Osteoblast (primary cell): ENCODE measurements at regions not wholly inside any gene's neighbourhood (a gene's known extent, or its start where the extent isn't known, plus 50 kb on each side); places are given as distances from the start of the nearest gene placed in this dataset.
A peak's percentile ranks its signal among the peaks of the same experiment; 100 is the strongest.

Source experiments
- DNase-seq: peaks from one replicate; pipeline ENCODE4 v3.0.0; 2011; ENCODE audit warnings: low spot score, mixed read lengths; ENCODE audit not compliant: insufficient read length; ENCODE audit errors: missing footprints
- H2AFZ ChIP-seq: 2 replicates; pipeline ENCODE4 v1.6.0; 2011; ENCODE audit warnings: mild to moderate bottlenecking, low read length
- H3K27ac ChIP-seq: 2 replicates; pipeline ENCODE4 v1.5.1; 2011; ENCODE audit warnings: mild to moderate bottlenecking, low read depth, low read length, moderate library complexity
- H3K27me3 ChIP-seq: 2 replicates; pipeline ENCODE4 v1.6.0; 2012; ENCODE audit warnings: mild to moderate bottlenecking, control low read depth, inconsistent platforms, low read length, moderate library complexity; ENCODE audit not compliant: insufficient read depth
- H3K36me3 ChIP-seq: 2 replicates; pipeline ENCODE4 v1.5.1; 2011; ENCODE audit warnings: mild to moderate bottlenecking, low read length, control low read depth, moderate library complexity; ENCODE audit not compliant: insufficient read depth
- H3K4me1 ChIP-seq: 2 replicates; pipeline ENCODE4 v1.5.1; 2011; ENCODE audit warnings: mild to moderate bottlenecking, low read length, control low read depth, moderate library complexity; ENCODE audit not compliant: insufficient read depth
- H3K4me2 ChIP-seq: 2 replicates; pipeline ENCODE4 v1.6.0; 2011; ENCODE audit warnings: mild to moderate bottlenecking, low read length; ENCODE audit not compliant: insufficient read depth
- H3K4me3 ChIP-seq: fragments of 200-600 bp; sonication (generic); 3 replicates; pipeline ENCODE4 v1.5.1; 2012; ENCODE audit warnings: mild to moderate bottlenecking, low read length, inconsistent platforms; ENCODE audit not compliant: insufficient read depth
- H3K79me2 ChIP-seq: 2 replicates; pipeline ENCODE4 v1.6.0; 2012; ENCODE audit warnings: mild to moderate bottlenecking, low read length, control low read depth, inconsistent platforms; ENCODE audit not compliant: insufficient read depth
- H3K9me3 ChIP-seq: 2 replicates; pipeline ENCODE4 v1.5.1; 2011; ENCODE audit warnings: low read depth, low read length, control low read depth
- H4K20me1 ChIP-seq: 2 replicates; pipeline ENCODE4 v1.6.0; 2012; ENCODE audit warnings: mild to moderate bottlenecking, low read length, control low read depth; ENCODE audit not compliant: insufficient read depth
- TF ChIP-seq, protein P1 (sequence below): IDR thresholded peaks from 2 replicates; pipeline ENCODE4 v1.5.1; 2011; ENCODE audit warnings: mild to moderate bottlenecking, low read depth, low read length, moderate library complexity; ENCODE audit errors: extremely low read depth

DNA sequence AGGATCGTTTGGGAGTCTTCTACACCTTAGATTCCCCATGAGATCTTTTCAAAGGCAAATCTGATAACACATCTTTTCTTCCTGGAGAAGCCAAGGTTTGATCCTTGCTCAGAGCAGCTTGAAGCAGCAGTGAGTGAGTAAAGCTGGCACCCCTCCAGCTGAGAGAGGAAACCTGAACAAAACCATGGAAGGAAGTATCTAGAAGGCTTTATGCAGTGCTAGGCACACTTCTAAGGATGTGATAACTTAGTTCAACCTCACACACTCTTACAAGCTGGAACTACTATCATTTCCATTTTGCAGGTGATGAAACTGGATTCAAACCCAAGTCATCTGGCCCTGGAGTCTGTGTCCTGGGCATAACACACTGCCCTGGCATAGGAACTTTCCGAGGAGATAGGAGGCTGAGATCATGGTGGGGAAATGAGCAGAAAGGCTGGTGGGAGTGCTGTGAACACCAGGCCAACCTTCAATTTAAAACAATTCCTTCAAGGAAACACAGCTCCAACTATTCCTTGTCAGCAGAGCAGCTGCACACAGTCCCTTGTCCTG is 71.2 kb downstream of the CTAGE1 start:
- TF ChIP-seq, protein P1, sequence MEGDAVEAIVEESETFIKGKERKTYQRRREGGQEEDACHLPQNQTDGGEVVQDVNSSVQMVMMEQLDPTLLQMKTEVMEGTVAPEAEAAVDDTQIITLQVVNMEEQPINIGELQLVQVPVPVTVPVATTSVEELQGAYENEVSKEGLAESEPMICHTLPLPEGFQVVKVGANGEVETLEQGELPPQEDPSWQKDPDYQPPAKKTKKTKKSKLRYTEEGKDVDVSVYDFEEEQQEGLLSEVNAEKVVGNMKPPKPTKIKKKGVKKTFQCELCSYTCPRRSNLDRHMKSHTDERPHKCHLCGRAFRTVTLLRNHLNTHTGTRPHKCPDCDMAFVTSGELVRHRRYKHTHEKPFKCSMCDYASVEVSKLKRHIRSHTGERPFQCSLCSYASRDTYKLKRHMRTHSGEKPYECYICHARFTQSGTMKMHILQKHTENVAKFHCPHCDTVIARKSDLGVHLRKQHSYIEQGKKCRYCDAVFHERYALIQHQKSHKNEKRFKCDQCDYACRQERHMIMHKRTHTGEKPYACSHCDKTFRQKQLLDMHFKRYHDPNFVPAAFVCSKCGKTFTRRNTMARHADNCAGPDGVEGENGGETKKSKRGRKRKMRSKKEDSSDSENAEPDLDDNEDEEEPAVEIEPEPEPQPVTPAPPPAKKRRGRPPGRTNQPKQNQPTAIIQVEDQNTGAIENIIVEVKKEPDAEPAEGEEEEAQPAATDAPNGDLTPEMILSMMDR: no peak
- H3K4me1 ChIP-seq: peaks cover 45% of the 10 kb centered on the region
- peak overlapping the region; percentile 40 for H3K4me2 ChIP-seq
- H3K9me3 ChIP-seq: no peaks in the 10 kb centered on the region
- H3K4me3 ChIP-seq: no peak overlapping the region
- no peaks in the 10 kb centered on the region for H3K79me2 ChIP-seq
- no peaks in the 10 kb centered on the region for H4K20me1 ChIP-seq
- H3K36me3 ChIP-seq: no peaks in the 10 kb centered on the region
- H3K27me3 ChIP-seq: peaks cover 12% of the 10 kb centered on the region
- H3K27ac ChIP-seq: peak overlapping the region; percentile 81
- DNase-seq: peak; percentile 84
- H2AFZ ChIP-seq: no peak overlapping the region

GRCh38 chr18:22345718-22346117 is 72.0 kb downstream of the CTAGE1 start:
- H3K9me3 ChIP-seq: no peaks in the 10 kb centered on the region
- no peak overlapping the region for H2AFZ ChIP-seq
- H3K27me3 ChIP-seq: peaks cover 12% of the 10 kb centered on the region
- no peaks in the 10 kb centered on the region for H4K20me1 ChIP-seq
- peak overlapping the region; percentile 81 for H3K27ac ChIP-seq
- TF ChIP-seq, protein P1: no peak
- no peak overlapping the region for H3K4me2 ChIP-seq
- no peak for DNase-seq
- H3K4me1 ChIP-seq: peaks cover 45% of the 10 kb centered on the region
- H3K4me3 ChIP-seq: no peak overlapping the region
- H3K79me2 ChIP-seq: no peaks in the 10 kb centered on the region
- H3K36me3 ChIP-seq: no peaks in the 10 kb centered on the region

DNA sequence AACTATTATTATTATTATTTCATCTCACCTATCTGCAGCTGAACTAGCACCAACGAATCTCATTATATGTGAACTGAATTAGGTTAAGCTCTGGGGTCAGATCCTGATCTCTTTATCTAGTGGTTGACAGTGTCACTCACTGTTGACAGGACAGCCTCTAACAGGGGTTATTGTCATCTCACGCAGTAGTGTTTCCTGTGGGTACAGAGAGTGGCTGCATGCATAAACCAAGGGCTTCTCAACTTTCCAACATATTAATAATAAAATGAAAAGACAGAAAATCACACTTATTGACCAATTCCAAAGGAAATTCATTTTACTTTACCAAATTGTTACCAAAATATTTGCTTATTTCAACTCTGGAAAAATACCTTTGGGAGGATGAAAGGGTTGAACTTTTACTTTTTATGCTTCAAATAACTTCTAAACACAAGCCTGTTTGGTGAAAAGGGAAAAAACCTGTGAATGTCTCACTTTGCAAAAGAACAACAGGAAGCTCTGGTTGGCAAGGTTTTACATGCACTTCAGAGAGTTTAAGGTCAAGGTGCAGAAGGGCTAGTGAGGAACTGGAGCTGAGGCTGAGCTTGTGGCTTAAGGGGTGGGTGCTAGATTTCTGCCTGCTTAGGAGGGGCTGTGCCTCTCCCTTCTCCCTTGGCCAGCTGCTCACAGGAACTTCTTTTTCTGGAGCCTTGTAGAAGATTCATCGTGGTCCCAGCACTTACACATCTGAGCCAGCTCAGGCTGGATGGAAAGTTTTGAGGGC is 72.6 kb downstream of the CTAGE1 start:
- no peak for DNase-seq
- Histone ChIP-seq H3K4me1 (peaks cover 45% of the 10 kb centered on the region), H3K36me3 (no peaks in the 10 kb centered on the region), H3K27me3 (peaks cover 10% of the 10 kb centered on the region), H4K20me1 (no peaks in the 10 kb centered on the region), H3K4me2 (no peak overlapping the region), H3K27ac (no peak overlapping the region), H3K9me3 (no peaks in the 10 kb centered on the region), H2AFZ (no peak overlapping the region), H3K4me3 (no peak overlapping the region), H3K79me2 (no peaks in the 10 kb centered on the region)
- TF ChIP-seq, protein P1: no peak

DNA sequence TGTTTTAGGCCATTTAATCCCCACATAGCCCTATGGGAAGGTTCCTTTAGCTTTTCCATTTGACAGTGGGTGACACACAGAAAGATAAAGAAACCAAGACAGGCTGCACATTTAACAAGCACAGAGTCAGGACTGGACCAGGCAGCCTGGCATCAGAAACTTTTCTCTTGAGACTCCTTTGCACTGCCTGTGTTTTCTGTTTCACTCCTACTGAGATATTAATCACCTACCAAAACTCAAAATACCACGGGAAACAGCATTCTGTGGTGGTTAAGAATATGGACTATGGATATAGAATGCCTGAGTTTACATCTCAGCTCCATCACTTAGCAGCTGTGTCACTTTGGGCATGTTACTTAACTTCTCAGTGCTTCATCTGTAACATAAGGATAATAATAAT is 73.3 kb downstream of the CTAGE1 start:
- H3K36me3 ChIP-seq: no peaks in the 10 kb centered on the region
- no peak for DNase-seq
- no peak overlapping the region for H2AFZ ChIP-seq
- TF ChIP-seq, protein P1: no peak
- H3K9me3 ChIP-seq: no peaks in the 10 kb centered on the region
- H3K27me3 ChIP-seq: peaks cover 3% of the 10 kb centered on the region
- H3K4me3 ChIP-seq: no peak overlapping the region
- peaks cover 41% of the 10 kb centered on the region for H3K4me1 ChIP-seq
- H3K4me2 ChIP-seq: no peak overlapping the region
- no peaks in the 10 kb centered on the region for H4K20me1 ChIP-seq
- no peak overlapping the region for H3K27ac ChIP-seq
- no peaks in the 10 kb centered on the region for H3K79me2 ChIP-seq
